GM18508 (cell line): ENCODE measurements at regions not wholly inside any gene's neighbourhood (a gene's known extent, or its start where the extent isn't known, plus 50 kb on each side); places are given as distances from the start of the nearest gene placed in this dataset.

Experiments used
- ATAC-seq: cut with Tn5 transposase; IDR thresholded peaks from one replicate; pipeline ENCODE4 v1.9.1; 2021; ENCODE audit warnings: moderate number of reproducible peaks; ENCODE audit not compliant: insufficient read depth, unreplicated experiment

- ATAC-seq, result no peak
Measured at GRCh38 chr20:41952166-41952565, 334.0 kb upstream of the CHD6 start.

- no peak for ATAC-seq
Measured at GRCh38 chr20:41951615-41952014, 333.4 kb upstream of the CHD6 start.

- no peak for ATAC-seq
Measured at GRCh38 chr20:41939659-41940058, 321.5 kb upstream of the CHD6 start.

DNA sequence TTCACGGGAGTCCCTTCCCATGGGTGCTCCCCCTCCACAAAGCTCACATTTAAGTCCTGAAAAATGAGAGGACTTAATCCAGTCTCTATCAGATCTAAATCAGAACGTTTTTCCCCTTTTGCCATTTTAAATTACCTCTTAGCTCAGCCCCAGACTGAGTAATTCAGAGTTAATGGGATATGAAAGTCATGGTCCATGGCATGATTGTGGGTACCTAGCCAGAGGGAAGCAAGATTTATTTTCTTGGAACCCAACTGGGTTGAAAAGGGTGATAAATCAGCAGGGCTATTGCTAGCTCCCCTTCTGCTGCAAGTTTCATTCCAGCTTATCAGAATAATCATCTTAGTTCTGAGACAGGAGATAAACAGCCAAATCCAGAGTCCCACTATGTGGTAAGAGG lies 320.2 kb upstream of the CHD6 start:
- no peak for ATAC-seq

DNA sequence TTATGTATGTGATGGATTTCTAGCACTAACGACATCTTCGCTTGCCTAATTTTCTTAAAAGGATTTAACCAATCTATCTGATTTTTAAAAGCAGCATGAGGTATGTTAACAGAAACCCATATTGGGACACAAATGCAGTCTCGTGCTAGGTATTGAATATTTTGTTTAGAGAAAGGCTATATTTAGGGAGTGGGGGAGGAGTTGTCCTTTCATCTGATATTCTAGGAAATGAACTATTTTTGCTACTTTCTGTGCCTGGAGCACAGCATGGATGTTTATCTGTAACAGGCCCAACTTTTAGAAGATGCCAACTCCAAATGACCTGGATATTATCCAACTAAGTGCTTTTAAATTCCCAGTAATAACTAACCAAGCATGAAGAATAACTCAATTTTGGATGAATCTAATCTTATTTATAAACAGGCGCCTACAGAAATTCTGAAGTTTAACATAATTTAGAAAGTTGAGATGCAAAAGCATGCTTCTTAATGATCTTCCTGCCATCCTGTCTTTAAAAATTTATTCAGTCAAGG lies 317.1 kb upstream of the CHD6 start:
- no peak for ATAC-seq

DNA sequence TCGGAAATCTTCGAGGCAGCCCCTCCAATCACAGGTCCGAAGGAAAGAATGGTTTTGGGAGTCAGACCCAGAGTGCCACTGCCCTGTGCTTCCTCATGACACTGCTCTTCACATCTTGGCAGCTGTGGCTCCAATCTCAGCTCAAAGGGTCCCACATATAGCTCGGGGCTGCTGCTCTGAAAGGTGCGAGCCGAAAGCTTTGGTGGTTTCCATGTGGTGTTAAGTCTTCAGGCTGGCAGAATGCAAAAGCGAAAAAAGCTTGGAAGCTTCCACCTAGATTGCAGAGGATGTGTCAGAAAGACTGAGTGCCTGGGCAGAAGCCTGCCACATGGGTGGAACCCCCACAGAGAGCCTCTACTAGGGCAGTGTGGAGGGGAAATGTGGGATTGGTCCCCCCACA lies 314.3 kb upstream of the CHD6 start:
- ATAC-seq, result no peak

GRCh38 chr20:41927655-41928054 lies 309.5 kb upstream of the CHD6 start:
- no peak for ATAC-seq

DNA sequence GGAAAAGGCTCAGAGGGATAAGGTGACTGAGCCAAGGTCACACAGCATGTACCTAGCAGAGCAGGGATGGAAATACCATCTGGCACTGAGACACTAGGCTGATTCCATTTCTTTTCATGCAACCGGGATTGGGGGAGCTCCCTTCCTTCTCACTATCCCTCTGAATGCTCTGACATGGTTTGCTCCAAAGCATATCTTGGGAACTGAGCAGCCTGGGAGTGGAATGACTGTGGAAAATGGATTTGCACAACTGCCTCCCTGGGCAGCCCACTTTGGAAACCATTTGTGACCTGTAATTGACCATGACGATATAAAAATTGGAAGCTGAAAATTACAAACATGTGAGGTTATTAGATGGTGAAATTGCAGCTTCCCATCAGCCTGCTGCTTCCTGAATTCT lies 309.0 kb upstream of the CHD6 start:
- ATAC-seq, result no peak

DNA sequence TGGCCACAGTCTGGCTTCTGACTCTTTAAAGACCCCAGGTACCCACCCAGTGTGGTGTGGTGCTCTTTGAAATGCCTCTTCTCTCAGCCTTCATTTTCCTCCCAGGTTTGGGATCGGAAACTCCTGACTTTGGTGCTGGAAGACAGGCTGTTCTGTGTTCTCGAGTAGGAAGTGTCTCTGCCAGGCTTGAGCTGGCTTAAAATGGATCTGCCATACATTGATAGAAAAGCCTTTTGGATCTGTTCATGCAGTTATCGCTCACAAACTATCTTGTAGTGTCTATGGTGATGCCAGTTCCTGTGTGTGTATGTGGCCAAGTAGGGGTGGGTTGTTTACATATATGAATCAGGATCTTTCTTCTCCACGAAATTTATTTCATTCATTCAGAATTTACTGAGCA lies 307.3 kb upstream of the CHD6 start:
- ATAC-seq, result no peak

DNA sequence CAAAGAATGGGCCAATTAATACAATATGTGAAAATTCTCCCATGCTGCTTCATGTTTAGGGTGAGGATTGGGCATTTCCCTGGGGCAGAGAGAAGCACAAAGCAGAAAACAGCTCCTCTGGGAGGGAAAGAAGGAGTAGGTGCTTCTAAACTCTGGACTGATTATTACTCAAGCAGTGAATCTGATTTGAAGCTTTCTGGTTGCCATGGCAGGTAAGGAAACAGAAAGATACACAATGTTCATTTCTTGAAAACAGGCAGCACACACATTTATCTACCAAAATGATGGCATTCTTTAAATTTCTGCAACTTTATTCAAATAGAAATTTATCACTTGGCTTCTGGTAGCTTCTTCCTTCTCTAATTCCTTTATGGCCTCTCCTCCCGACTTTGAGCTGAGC lies 305.4 kb upstream of the CHD6 start:
- ATAC-seq, result no peak

DNA sequence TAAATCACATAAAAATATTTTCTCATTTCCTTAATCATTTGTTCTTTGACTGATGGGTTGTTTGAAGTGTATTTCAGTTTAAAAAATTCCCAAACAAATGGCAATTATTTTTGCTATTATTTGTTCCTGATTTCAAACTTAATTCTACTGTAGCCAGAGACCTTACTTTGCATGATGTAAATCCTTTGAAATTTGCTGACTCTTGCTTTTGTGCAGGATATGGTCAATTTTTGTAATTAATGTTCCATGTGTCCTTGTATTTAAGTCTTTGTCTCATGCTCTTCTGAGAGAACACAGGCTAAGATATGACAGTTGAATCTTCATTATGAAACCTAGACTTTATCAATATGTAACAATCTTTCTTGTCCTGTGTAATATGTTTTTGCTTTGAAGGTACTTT lies 295.0 kb upstream of the CHD6 start:
- ATAC-seq, result no peak

- no peak for ATAC-seq
Measured at GRCh38 chr20:41910558-41910957, 292.4 kb upstream of the CHD6 start.

GRCh38 chr20:41905199-41905598 lies 287.0 kb upstream of the CHD6 start:
- ATAC-seq, result no peak

GRCh38 chr20:41903586-41903985 lies 285.4 kb upstream of the CHD6 start:
- ATAC-seq, result no peak

DNA sequence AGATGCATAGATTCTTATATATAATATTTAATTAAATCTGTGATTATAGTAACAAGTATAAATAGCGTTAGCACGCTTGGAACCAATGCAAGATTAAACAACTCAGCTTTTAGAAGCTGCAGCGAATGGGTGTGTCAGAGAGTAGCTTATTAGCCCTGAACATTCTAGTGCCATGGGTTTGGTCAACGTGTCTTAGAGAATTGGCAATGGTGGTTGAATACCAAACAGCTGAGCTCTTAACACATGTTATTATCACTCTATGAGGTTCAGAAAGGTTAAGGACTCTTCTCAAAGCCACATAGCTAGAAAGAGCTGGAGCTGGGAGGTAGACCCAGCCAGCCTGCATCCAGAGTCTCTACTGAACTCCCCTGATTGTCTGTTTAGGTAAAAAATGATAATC lies 284.2 kb upstream of the CHD6 start:
- no peak for ATAC-seq

GRCh38 chr20:41900201-41900691 lies 282.1 kb upstream of the CHD6 start:
- no peak for ATAC-seq

- ATAC-seq, result no peak
Measured at GRCh38 chr20:41897708-41898107, 279.5 kb upstream of the CHD6 start.

DNA sequence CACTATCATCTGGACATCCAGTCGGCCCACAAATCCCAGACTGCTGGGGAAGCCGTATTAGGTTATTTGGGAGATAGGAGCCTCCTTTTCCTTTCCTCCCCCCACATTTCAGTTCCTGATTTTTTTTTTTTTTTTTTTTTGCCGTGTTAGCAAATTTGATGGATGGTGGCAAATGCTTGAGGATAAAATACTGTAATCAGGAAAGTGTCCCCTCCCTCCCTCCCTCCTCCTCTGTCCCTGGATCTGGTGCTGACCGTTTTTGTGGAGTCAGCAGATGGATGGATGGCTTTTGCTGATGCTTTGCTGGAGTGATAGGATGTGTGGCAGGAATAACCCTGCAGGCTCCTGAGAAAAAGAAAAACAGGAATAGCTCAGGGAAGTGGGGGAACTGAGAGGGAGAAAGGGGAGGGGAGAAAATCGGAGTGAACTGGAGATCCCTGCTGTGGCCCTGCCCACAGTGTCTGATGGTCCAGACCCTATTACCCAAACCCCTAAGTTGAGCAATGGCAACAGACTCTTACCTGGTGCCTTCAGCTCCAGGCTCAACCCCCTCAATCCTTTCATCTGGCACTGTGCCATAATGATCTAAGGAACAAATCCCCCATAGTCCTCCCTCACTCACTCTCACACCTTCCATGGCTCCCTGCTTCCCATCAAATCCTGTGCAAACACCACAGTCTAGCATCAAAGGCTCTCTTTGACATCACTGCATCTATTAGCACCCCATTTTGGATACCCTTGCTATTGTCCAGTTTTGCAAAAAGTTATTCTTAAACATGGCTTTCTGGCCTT lies 277.3 kb upstream of the CHD6 start:
- ATAC-seq, result no peak

GRCh38 chr20:41894255-41894963 lies 276.2 kb upstream of the CHD6 start:
- no peak for ATAC-seq

- ATAC-seq, result no peak
Measured at GRCh38 chr20:41892031-41892430, 273.9 kb upstream of the CHD6 start.

DNA sequence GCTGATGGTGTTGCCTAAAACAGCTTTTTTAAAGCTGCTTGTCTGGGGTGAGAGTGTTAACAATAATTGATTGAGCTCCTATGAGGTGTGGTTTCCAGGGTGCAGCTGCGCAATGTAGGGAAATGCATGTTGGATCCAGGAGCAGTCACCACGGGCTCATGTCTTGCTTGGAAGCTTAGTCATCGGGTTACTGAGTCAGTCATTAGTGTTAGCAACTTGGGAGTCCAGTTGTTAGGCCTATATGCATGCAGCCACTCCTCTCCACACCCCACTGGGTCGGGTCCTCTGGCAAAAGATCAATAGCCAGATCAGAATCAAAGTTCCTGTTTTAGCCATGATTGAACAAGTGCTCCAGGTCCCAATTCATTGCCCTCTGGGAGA lies 271.7 kb upstream of the CHD6 start:
- ATAC-seq, result no peak
